Esophagus squamous epithelium (tissue), 5 donors: ENCODE measurements at regions not wholly inside any gene's neighbourhood (a gene's known extent, or its start where the extent isn't known, plus 50 kb on each side); places are given as distances from the start of the nearest gene placed in this dataset.

ENCODE experiments used
- DNase-seq: peaks from one replicate; lab custom pipeline; 2025; lab: John Stamatoyannopoulos, UW
- H3K27ac ChIP-seq, 4 donors: fragments of 200-600 bp; sonication (generic); one replicate each; pipeline ENCODE4 v1.5.1; 2016 to 2019; ENCODE audit warnings: mild to moderate bottlenecking in 1 of 4
- H3K27me3 ChIP-seq, 4 donors: fragments of 200-600 bp; sonication (generic); 1 replicate in 3 of 4; 2 replicates in 1 of 4; pipeline versions ENCODE4 v1.5.1 to v1.6.0; 2017 to 2021; ENCODE audit warnings: antibody characterized with exemption in 1 of 4
- H3K36me3 ChIP-seq, 3 donors: fragments of 200-600 bp; sonication (generic); one replicate each; pipeline ENCODE4 v1.5.1; 2016 to 2019
- H3K4me1 ChIP-seq, 3 donors: fragments of 200-600 bp; sonication (generic); one replicate each; pipeline ENCODE4 v1.5.1; 2017 to 2019
- H3K4me3 ChIP-seq, 4 donors: fragments of 200-600 bp; sonication (generic); 1 replicate in 3 of 4; 2 replicates in 1 of 4; pipeline ENCODE4 v1.5.1; 2016 to 2019; ENCODE audit warnings: mild to moderate bottlenecking in 2 of 4, moderate library complexity in 1 of 4
- H3K9me3 ChIP-seq, 3 donors: fragments of 200-600 bp; sonication (generic); one replicate each; pipeline ENCODE4 v1.5.1; 2016 to 2019
- POLR2A ChIP-seq, 4 donors: fragments of 450-650 bp; IDR thresholded peaks; one replicate each; pipeline ENCODE4 v1.6.1; 2017; ENCODE audit warnings: antibody characterized with exemption in 4 of 4, mild to moderate bottlenecking in 4 of 4, moderate library complexity in 3 of 4
- WGBS, 2 donors: methylation state at CpG; one replicate each; pipeline ENCODE4 v1.1.5; 2018; 5-methylcytosine and 5-hydroxymethylcytosine counted together
- intact Hi-C: fragments of 100-400 bp; cut with DNase I; formaldehyde crosslinking; loops from one replicate; pipeline ENCODE4 v1.15.0; 2022
- TF ChIP-seq, protein P1 (sequence below), 6 experiments: fragments of 450-650 bp in 4 of 6; fragments of 200-600 bp in 2 of 6; sonication (generic) in 2 of 6; IDR thresholded peaks; one replicate each; pipeline ENCODE4 v1.5.1; 2016 to 2019; ENCODE audit warnings: antibody characterized with exemption in 6 of 6, mild to moderate bottlenecking in 4 of 6, moderate library complexity in 4 of 6
- donor health status: DM: yes; HTN: yes; CAD: no.

GRCh38 chr7:46208635-46209525 lies 287.8 kb upstream of the IGFBP3 start:
- H3K27me3 ChIP-seq, result no peaks in the 10 kb centered on the region
- 69 to 71% methylated on average over 4 to 7 of the region's 12 CpGs for WGBS, 2 donors
- H3K4me1 ChIP-seq, result no peaks in the 10 kb centered on the region
- no peak overlapping the region for H3K4me3 ChIP-seq
- no peak for TF ChIP-seq POLR2A (IDR thresholded peaks at IDR 0.05)
- TF ChIP-seq, protein P1, sequence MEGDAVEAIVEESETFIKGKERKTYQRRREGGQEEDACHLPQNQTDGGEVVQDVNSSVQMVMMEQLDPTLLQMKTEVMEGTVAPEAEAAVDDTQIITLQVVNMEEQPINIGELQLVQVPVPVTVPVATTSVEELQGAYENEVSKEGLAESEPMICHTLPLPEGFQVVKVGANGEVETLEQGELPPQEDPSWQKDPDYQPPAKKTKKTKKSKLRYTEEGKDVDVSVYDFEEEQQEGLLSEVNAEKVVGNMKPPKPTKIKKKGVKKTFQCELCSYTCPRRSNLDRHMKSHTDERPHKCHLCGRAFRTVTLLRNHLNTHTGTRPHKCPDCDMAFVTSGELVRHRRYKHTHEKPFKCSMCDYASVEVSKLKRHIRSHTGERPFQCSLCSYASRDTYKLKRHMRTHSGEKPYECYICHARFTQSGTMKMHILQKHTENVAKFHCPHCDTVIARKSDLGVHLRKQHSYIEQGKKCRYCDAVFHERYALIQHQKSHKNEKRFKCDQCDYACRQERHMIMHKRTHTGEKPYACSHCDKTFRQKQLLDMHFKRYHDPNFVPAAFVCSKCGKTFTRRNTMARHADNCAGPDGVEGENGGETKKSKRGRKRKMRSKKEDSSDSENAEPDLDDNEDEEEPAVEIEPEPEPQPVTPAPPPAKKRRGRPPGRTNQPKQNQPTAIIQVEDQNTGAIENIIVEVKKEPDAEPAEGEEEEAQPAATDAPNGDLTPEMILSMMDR (IDR thresholded peaks at IDR 0.05), result no peak
- no peaks in the 10 kb centered on the region for H3K36me3 ChIP-seq
- intact Hi-C loops, result no loop called here
- no peak for DNase-seq
- H3K27ac ChIP-seq, result no peak overlapping the region
- H3K9me3 ChIP-seq, result no peaks in the 10 kb centered on the region

GRCh38 chr7:46207931-46208634 lies 287.0 kb upstream of the IGFBP3 start:
- no peak overlapping the region for H3K4me3 ChIP-seq
- no peaks in the 10 kb centered on the region for H3K27me3 ChIP-seq
- no peak for DNase-seq
- H3K4me1 ChIP-seq, result no peaks in the 10 kb centered on the region
- TF ChIP-seq, protein P1 (IDR thresholded peaks at IDR 0.05), result no peak
- no peak for TF ChIP-seq POLR2A (IDR thresholded peaks at IDR 0.05)
- H3K27ac ChIP-seq, result no peak overlapping the region
- intact Hi-C loops, result no loop called here
- 67 to 72% methylated on average over 5 of the region's 5 CpGs for WGBS, 2 donors
- H3K9me3 ChIP-seq, result no peaks in the 10 kb centered on the region
- no peaks in the 10 kb centered on the region for H3K36me3 ChIP-seq

- Histone ChIP-seq H3K36me3 (no peaks in the 10 kb centered on the region), H3K9me3 (no peaks in the 10 kb centered on the region), H3K27me3 (no peaks in the 10 kb centered on the region), H3K4me1 (no peaks in the 10 kb centered on the region), H3K27ac (no peak overlapping the region), H3K4me3 (no peak overlapping the region)
- 19 to 46% methylated on average over 4 of the region's 4 CpGs for WGBS, 2 donors
- intact Hi-C loops, result no loop called here
- no peak for DNase-seq
- TF ChIP-seq, protein P1 (IDR thresholded peaks at IDR 0.05), result no peak
- no peak for TF ChIP-seq POLR2A (IDR thresholded peaks at IDR 0.05)
These were observed 285.5 kb upstream of the IGFBP3 start for GRCh38 chr7:46206476-46207060.

DNA sequence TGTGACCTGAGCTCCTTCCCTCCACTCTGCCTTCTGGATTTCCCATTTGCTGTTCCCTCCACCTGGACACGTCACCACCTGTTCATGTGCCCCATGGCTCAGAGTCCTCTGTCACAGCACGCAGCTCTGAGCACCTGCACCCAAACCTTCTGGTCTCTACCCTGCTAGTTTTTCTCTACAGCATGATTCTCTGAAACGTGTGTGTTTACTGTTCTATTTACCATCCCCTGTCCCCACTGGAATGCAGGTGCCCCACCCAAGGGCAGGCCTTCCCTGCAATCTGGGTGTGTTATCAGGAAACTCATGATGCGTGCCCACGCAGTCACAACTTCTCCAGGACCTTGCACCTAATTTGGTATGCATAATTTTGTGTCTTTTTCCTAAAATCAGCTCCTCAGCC lies 284.4 kb upstream of the IGFBP3 start:
- TF ChIP-seq, protein P1 (IDR thresholded peaks at IDR 0.05), result no peak
- TF ChIP-seq POLR2A (IDR thresholded peaks at IDR 0.05), result no peak
- Histone ChIP-seq H3K27me3 (no peaks in the 10 kb centered on the region), H3K27ac (no peak overlapping the region), H3K36me3 (no peaks in the 10 kb centered on the region), H3K4me1 (no peaks in the 10 kb centered on the region), H3K4me3 (no peak overlapping the region), H3K9me3 (no peaks in the 10 kb centered on the region)
- intact Hi-C loops, result no loop called here
- 56 to 86% methylated on average over 5 of the region's 5 CpGs for WGBS, 2 donors
- no peak for DNase-seq

DNA sequence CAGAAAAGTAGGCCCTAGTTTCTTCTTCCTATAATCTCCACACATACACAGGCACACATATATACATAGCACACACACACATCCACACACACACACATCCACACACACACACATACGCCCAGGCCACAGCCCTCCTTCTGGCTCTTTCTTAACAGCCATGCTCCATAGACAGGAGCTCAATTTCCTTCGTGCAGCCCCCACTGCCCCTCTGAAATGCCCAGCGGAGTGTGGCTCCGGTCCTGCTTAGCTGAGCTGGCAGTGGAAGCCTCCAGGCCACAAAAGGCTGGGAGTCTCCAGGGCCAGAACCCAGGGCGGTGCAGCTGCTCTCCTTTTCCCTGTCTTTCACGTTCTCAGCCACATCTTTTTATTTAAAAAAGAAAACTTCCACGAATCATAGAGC lies 282.9 kb upstream of the IGFBP3 start:
- Histone ChIP-seq H3K27ac (no peak overlapping the region), H3K4me1 (no peaks in the 10 kb centered on the region), H3K9me3 (no peaks in the 10 kb centered on the region), H3K4me3 (no peak overlapping the region), H3K36me3 (no peaks in the 10 kb centered on the region), H3K27me3 (no peaks in the 10 kb centered on the region)
- 81 to 90% methylated on average over 7 of the region's 7 CpGs for WGBS, 2 donors
- no peak for TF ChIP-seq POLR2A (IDR thresholded peaks at IDR 0.05)
- TF ChIP-seq, protein P1 (IDR thresholded peaks at IDR 0.05), result no peak
- intact Hi-C loops, result no loop called here
- DNase-seq, result no peak
